ENCODE measurements at regions not wholly inside any gene's neighbourhood (a gene's known extent, or its start where the extent isn't known, plus 50 kb on each side); places are given as distances from the start of the nearest gene placed in this dataset.

GRCh38 chr19:28655054-28655453 lies 557.9 kb downstream of the UQCRFS1 start:
- TF ChIP-seq POLR2A (IDR thresholded peaks at IDR 0.05), result no peak
- no peak for TF ChIP-seq CTCF (IDR thresholded peaks at IDR 0.05)
- TF ChIP-seq EP300 (IDR thresholded peaks at IDR 0.05), result no peak
